ENCODE measurements at regions not wholly inside any gene's neighbourhood (a gene's known extent, or its start where the extent isn't known, plus 50 kb on each side); places are given as distances from the start of the nearest gene placed in this dataset.

DNA sequence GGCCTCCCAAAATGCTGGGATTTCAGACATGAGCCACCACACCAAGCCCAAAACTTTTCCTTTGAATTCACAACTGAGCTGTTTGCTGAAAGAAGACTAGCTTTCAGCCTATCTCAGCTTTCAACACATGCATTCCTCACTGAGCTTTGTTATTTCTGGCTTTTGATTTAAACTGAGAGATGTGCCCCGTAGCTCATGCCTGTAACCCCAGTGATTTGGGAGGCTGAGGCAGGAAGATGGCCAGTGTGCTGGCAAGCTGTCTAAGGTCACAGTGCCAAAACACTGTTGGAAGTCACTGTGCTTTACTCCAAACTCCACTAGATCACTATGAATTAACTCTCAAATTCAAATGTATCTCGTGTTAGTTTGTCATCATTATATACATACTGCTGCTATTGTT, 779.5 kb downstream of the TRIML1 start:
- Histone ChIP-seq H3K27me3 (ENCODE audit: control insufficient read depth in 1 of 2, insufficient read depth in 2 of 2, low read length in 2 of 2) (no peaks in the 10 kb centered on the region), H3K9me3 (ENCODE audit: control insufficient read depth in 1 of 2, insufficient read depth in 1 of 2, low read length in 2 of 2) (no peaks in the 10 kb centered on the region), H3K27ac (ENCODE audit: low read depth in 1 of 2, low read length in 2 of 2) (no peak overlapping the region), H3K4me1 (ENCODE audit: insufficient read depth, low read length) (no peaks in the 10 kb centered on the region), H3K4me3 (ENCODE audit: low read length) (no peak overlapping the region), H3K36me3 (ENCODE audit: insufficient read depth, low read length) (no peaks in the 10 kb centered on the region)
- TF ChIP-seq, protein P1, sequence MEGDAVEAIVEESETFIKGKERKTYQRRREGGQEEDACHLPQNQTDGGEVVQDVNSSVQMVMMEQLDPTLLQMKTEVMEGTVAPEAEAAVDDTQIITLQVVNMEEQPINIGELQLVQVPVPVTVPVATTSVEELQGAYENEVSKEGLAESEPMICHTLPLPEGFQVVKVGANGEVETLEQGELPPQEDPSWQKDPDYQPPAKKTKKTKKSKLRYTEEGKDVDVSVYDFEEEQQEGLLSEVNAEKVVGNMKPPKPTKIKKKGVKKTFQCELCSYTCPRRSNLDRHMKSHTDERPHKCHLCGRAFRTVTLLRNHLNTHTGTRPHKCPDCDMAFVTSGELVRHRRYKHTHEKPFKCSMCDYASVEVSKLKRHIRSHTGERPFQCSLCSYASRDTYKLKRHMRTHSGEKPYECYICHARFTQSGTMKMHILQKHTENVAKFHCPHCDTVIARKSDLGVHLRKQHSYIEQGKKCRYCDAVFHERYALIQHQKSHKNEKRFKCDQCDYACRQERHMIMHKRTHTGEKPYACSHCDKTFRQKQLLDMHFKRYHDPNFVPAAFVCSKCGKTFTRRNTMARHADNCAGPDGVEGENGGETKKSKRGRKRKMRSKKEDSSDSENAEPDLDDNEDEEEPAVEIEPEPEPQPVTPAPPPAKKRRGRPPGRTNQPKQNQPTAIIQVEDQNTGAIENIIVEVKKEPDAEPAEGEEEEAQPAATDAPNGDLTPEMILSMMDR (IDR thresholded peaks at IDR 0.05), result no peak
- H3K4me3 Mint-ChIP-seq, result no peak overlapping the region
- intact Hi-C loops (cut with DNase I, micrococcal nuclease), result no loop called here
- no peaks in the 10 kb centered on the region for H3K4me1 Mint-ChIP-seq (ENCODE audit: low read depth)
- H3K27ac Mint-ChIP-seq, result no peak overlapping the region
- no peaks in the 10 kb centered on the region for H3K36me3 Mint-ChIP-seq (ENCODE audit: low read depth)
- H3K9me3 Mint-ChIP-seq, result peaks cover 5% of the 10 kb centered on the region
- POLR2A ChIA-PET, result no interaction called here
- ATAC-seq (ENCODE audit: poor library complexity), result no peak
- no peaks in the 10 kb centered on the region for H3K27me3 Mint-ChIP-seq
- DNase-seq, result no peak
- CTCF ChIA-PET, result no interaction called here

DNA sequence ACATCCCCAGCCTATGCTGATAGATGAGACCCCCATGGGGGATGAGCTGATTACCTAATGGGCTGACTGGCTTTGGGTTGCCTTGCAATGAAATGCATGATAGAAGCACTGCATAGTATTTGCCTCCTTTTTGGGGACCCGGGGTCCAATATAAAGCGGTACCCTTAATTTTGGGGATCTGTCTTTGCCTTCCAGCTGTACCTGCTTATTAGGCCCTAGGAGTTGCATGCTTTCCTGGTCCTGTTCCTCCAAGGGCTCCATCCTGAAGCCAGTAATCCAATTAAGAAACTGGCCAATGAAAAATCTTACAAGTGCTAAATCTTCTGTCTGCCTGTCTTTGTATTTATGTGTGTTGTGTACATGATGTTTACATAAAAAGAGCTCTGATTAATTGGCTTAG, 791.6 kb downstream of the TRIML1 start:
- no peak for ATAC-seq (ENCODE audit: poor library complexity)
- no peak overlapping the region for H3K4me3 Mint-ChIP-seq
- H3K36me3 Mint-ChIP-seq (ENCODE audit: low read depth), result no peaks in the 10 kb centered on the region
- CTCF ChIA-PET, result no interaction called here
- no peaks in the 10 kb centered on the region for H3K27me3 Mint-ChIP-seq
- H3K36me3 ChIP-seq (ENCODE audit: insufficient read depth, low read length), result no peaks in the 10 kb centered on the region
- no peak overlapping the region for H3K4me3 ChIP-seq (ENCODE audit: low read length)
- no peaks in the 10 kb centered on the region for H3K4me1 Mint-ChIP-seq (ENCODE audit: low read depth)
- H3K4me1 ChIP-seq (ENCODE audit: insufficient read depth, low read length), result no peaks in the 10 kb centered on the region
- DNase-seq, result peak in 5 of 14 experiments; percentile 1 to 13 (median 1)
- peaks cover 17% of the 10 kb centered on the region for H3K9me3 Mint-ChIP-seq
- no peaks in the 10 kb centered on the region for H3K27me3 ChIP-seq (ENCODE audit: control insufficient read depth in 1 of 2, insufficient read depth in 2 of 2, low read length in 2 of 2)
- intact Hi-C loops (cut with DNase I, micrococcal nuclease), result no loop called here
- peaks cover 0 to 3% of the 10 kb centered on the region in 2 experiments for H3K9me3 ChIP-seq (ENCODE audit: control insufficient read depth in 1 of 2, insufficient read depth in 1 of 2, low read length in 2 of 2)
- H3K27ac Mint-ChIP-seq, result no peak overlapping the region
- H3K27ac ChIP-seq (ENCODE audit: low read depth in 1 of 2, low read length in 2 of 2), result no peak overlapping the region
- POLR2A ChIA-PET, result interaction anchor here (0.5 kb wide), 1 partner anchor 38 kb away, joined by 3 read pairs; no protein-coding TSS in a partner anchor
- TF ChIP-seq, protein P1 (IDR thresholded peaks at IDR 0.05), result no peak

DNA sequence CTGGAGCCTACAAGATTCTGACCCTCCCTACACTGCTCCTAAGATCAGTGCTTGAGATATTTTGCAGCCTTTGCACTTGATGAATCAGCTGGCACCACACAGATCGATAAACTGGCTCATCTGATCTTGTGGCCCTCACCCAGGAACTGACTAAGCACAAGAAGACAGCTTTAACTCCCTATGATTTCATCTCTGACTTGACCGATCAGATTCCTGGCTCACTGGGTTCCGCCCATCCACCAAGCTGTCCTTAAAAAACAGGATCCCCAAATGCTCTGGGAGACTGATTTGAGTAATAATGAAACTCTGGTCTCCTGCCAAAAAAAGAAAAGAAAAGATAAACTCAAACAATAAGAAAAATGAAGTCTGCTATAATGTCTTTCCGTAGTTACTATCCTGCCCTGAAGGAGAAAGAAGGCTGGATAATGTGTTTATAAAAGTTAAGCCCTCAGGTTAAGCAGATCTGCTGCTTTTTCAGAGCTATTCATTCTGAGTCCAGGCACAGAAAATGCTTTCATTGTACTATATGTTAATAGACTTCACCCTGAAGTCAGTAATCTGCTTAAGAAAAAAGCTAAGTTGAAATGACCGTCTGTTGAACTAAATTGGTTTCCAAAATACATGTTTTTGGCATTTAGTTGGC, 795.2 kb downstream of the TRIML1 start:
- no peak overlapping the region for H3K4me3 Mint-ChIP-seq
- CTCF ChIA-PET, result no interaction called here
- intact Hi-C loops (cut with DNase I, micrococcal nuclease), result no loop called here

More for the DNA sequence above, 795.2 kb downstream of the TRIML1 start:
- Histone ChIP-seq H3K4me1 (ENCODE audit: insufficient read depth, low read length) (no peaks in the 10 kb centered on the region), H3K9me3 (ENCODE audit: control insufficient read depth in 1 of 2, insufficient read depth in 1 of 2, low read length in 2 of 2) (peaks cover 0 to 3% of the 10 kb centered on the region in 2 experiments), H3K27me3 (ENCODE audit: control insufficient read depth in 1 of 2, insufficient read depth in 2 of 2, low read length in 2 of 2) (no peaks in the 10 kb centered on the region), H3K4me3 (ENCODE audit: low read length) (no peak overlapping the region), H3K27ac (ENCODE audit: low read depth in 1 of 2, low read length in 2 of 2) (no peak overlapping the region), H3K36me3 (ENCODE audit: insufficient read depth, low read length) (no peaks in the 10 kb centered on the region)
- no peak overlapping the region for H3K27ac Mint-ChIP-seq
- no peaks in the 10 kb centered on the region for H3K4me1 Mint-ChIP-seq (ENCODE audit: low read depth)
- H3K36me3 Mint-ChIP-seq (ENCODE audit: low read depth), result no peaks in the 10 kb centered on the region
- no peak for DNase-seq
- no peak for ATAC-seq (ENCODE audit: poor library complexity)
- H3K27me3 Mint-ChIP-seq, result no peaks in the 10 kb centered on the region
- TF ChIP-seq, protein P1 (IDR thresholded peaks at IDR 0.05), result no peak
- POLR2A ChIA-PET, result no interaction called here
- H3K9me3 Mint-ChIP-seq, result peaks cover 11% of the 10 kb centered on the region

Data from CD4-positive, alpha-beta T cell (primary cell).